HG02798 (cell line): ENCODE measurements at regions not wholly inside any gene's neighbourhood (a gene's known extent, or its start where the extent isn't known, plus 50 kb on each side); places are given as distances from the start of the nearest gene placed in this dataset.
"Not testable (repeated sequence)": the region's sequence is repeated elsewhere in the genome, so short reads cannot be mapped to it uniquely, and the experiment has no call there.

Experiments used
- ATAC-seq: cut with Tn5 transposase; IDR thresholded peaks from one replicate; pipeline ENCODE4 v1.9.1; 2021; ENCODE audit warnings: mild to moderate bottlenecking; ENCODE audit not compliant: unreplicated experiment, poor library complexity

- no peak for ATAC-seq
Measured at GRCh38 chr13:58950911-58951310, 1212.8 kb downstream of the DIAPH3 start.

GRCh38 chr13:58953638-58954037, 1210.1 kb downstream of the DIAPH3 start:
- peak; percentile 84 for ATAC-seq

GRCh38 chr13:58955546-58956385, 1208.0 kb downstream of the DIAPH3 start:
- peak; percentile 42 for ATAC-seq

- ATAC-seq = not testable (repeated sequence)
Measured at GRCh38 chr13:58958097-58958496, 1205.6 kb downstream of the DIAPH3 start.

GRCh38 chr13:58960888-58961287, 1202.8 kb downstream of the DIAPH3 start:
- ATAC-seq = no peak

GRCh38 chr13:58963321-58963720, 1200.4 kb downstream of the DIAPH3 start:
- no peak for ATAC-seq

GRCh38 chr13:58964048-58964447, 1199.7 kb downstream of the DIAPH3 start:
- ATAC-seq = no peak

- ATAC-seq = no peak
Measured at GRCh38 chr13:58977085-58977484, 1186.6 kb downstream of the DIAPH3 start.

GRCh38 chr13:58978331-58978730, 1185.4 kb downstream of the DIAPH3 start:
- ATAC-seq = no peak

- no peak for ATAC-seq
Measured at GRCh38 chr13:58979851-58980250, 1183.9 kb downstream of the DIAPH3 start.

- ATAC-seq = no peak
Measured at GRCh38 chr13:58985845-58986244, 1177.9 kb downstream of the DIAPH3 start.

- no peak for ATAC-seq
Measured at GRCh38 chr13:58989556-58989955, 1174.2 kb downstream of the DIAPH3 start.

- peak; percentile 25 for ATAC-seq
Measured at GRCh38 chr13:58991826-58992477, 1171.8 kb downstream of the DIAPH3 start.

- ATAC-seq = peak; percentile 63
Measured at GRCh38 chr13:58992478-58993042, 1171.2 kb downstream of the DIAPH3 start.

GRCh38 chr13:58994077-58994476, 1169.7 kb downstream of the DIAPH3 start:
- ATAC-seq = no peak

- ATAC-seq = no peak
Measured at GRCh38 chr13:58994777-58995176, 1169.0 kb downstream of the DIAPH3 start.

GRCh38 chr13:58998716-58999115, 1165.0 kb downstream of the DIAPH3 start:
- no peak for ATAC-seq

- ATAC-seq = no peak
Measured at GRCh38 chr13:58999851-59000250, 1163.9 kb downstream of the DIAPH3 start.

- ATAC-seq = no peak
Measured at GRCh38 chr13:59000770-59001169, 1163.0 kb downstream of the DIAPH3 start.

GRCh38 chr13:59012731-59013130, 1151.0 kb downstream of the DIAPH3 start:
- no peak for ATAC-seq

- ATAC-seq = no peak
Measured at GRCh38 chr13:59016250-59016649, 1147.5 kb downstream of the DIAPH3 start.
